A673 (cell line): ENCODE measurements at regions not wholly inside any gene's neighbourhood (a gene's known extent, or its start where the extent isn't known, plus 50 kb on each side); places are given as distances from the start of the nearest gene placed in this dataset.

Experiments used
- BruUV-seq: library from RNA; stranded (reverse); fragments of 400-500 nt; replicated peaks from 2 replicates; lab custom pipeline; 2021; lab: Mats Ljungman, UMichigan
- CTCF ChIA-PET: fragments of 300-600 bp; sonication (Branson Sonifier 250); formaldehyde crosslinking; loops from one replicate; lab custom pipeline; 2022; ENCODE audit warnings: antibody characterized with exemption; lab: Charles Lee
- POLR2A ChIA-PET: fragments of 300-600 bp; sonication (Branson Sonifier 250); formaldehyde crosslinking; loops from one replicate; lab custom pipeline; 2022; ENCODE audit warnings: antibody characterized with exemption; ENCODE audit not compliant: low non-redundant PET; lab: Charles Lee
- DNase-seq: peaks from one replicate; pipeline ENCODE4 v3.0.0-alpha.2; 2015; ENCODE audit warnings: low spot score
- H3K27ac ChIP-seq: fragments of 200-600 bp; sonication (generic); 2 replicates; pipeline ENCODE4 v1.5.1; 2016; ENCODE audit warnings: mixed run types, low read depth, mild to moderate bottlenecking, mixed read lengths, antibody characterized with exemption, low read length; ENCODE audit not compliant: poor library complexity, severe bottlenecking
- H3K27me3 ChIP-seq: fragments of 200-600 bp; sonication (generic); replicated peaks from 2 replicates; pipeline ENCODE4 v1.6.1; 2017; ENCODE audit warnings: mixed run types, low read depth, mild to moderate bottlenecking, mixed read lengths, antibody characterized with exemption, low read length; ENCODE audit not compliant: insufficient read depth, poor library complexity
- H3K36me3 ChIP-seq: fragments of 200-600 bp; sonication (generic); 2 replicates; pipeline ENCODE4 v1.6.1; 2016; ENCODE audit warnings: mixed run types, mild to moderate bottlenecking, mixed read lengths, antibody characterized with exemption, low read length; ENCODE audit not compliant: insufficient read depth, poor library complexity, severe bottlenecking
- H3K4me1 ChIP-seq: fragments of 200-600 bp; sonication (generic); 2 replicates; pipeline ENCODE4 v1.6.1; 2017; ENCODE audit warnings: mixed run types, mild to moderate bottlenecking, mixed read lengths, antibody characterized with exemption, low read length; ENCODE audit not compliant: insufficient read depth, poor library complexity, severe bottlenecking
- H3K4me3 ChIP-seq: fragments of 200-600 bp; sonication (generic); 2 replicates; pipeline ENCODE4 v1.5.1; 2016; ENCODE audit warnings: low read depth, mixed run types, mild to moderate bottlenecking, mixed read lengths, low read length; ENCODE audit not compliant: poor library complexity, severe bottlenecking
- H3K9me3 ChIP-seq: fragments of 200-600 bp; sonication (generic); 2 replicates; pipeline ENCODE4 v1.6.1; 2016; ENCODE audit warnings: mixed run types, low read depth, mild to moderate bottlenecking, mixed read lengths, antibody characterized with exemption, low read length; ENCODE audit not compliant: poor library complexity, severe bottlenecking
- EZH2 ChIP-seq: fragments of 200-600 bp; sonication (generic); IDR thresholded peaks from 2 replicates; pipeline ENCODE4 v1.6.1; 2017; ENCODE audit warnings: borderline replicate concordance, low read depth, mild to moderate bottlenecking, mixed read lengths, antibody characterized with exemption, low read length; ENCODE audit not compliant: poor library complexity, severe bottlenecking
- intact Hi-C: fragments of 100-400 bp; cut with micrococcal nuclease; formaldehyde crosslinking; loops from one replicate; pipeline ENCODE4 v1.10.0; 2022; ENCODE audit not compliant: unreplicated experiment
- TF ChIP-seq, protein P1 (sequence below): fragments of 300-800, 200-600 bp; sonication (generic); conservative IDR thresholded peaks from 2 replicates; pipeline ENCODE4 v1.5.1; 2017; ENCODE audit warnings: low read depth, mild to moderate bottlenecking, antibody characterized with exemption, low read length, moderate library complexity, mixed read lengths

DNA sequence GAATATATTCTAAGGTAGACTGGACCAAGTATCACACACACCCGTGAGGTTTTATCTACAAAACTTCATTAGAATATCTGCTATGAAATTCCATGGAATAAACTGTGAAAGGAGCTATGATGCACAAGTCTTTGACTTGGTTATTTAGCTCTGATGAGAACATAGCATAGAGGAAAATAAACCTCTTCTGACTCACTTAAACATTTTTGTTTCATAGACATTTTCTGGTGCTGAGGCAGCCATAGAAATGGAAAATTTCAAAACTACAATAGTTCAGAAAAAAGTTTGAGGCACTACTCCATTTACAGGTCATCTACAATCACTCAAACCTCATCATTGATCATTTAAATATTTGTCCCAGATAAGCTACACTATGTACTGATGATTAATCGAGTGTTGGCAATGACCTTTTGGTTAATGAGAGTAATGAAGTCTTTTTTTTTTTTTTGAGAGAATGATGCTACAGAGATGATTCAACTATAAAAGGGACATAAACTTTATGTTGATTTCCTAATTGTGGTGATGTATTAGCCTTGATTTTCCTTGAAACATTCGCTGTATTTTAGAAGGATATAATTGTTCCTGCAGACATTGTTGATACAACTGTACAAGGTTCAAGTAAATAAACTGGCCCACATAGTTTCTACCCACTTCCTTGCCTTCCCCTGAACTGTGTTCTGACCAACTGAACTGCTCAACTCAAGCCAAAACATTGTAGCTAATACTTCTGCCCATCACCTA, 77.5 kb downstream of the AREG start:
- no peaks in the 10 kb centered on the region for H3K9me3 ChIP-seq
- no peak for DNase-seq
- TF ChIP-seq, protein P1, sequence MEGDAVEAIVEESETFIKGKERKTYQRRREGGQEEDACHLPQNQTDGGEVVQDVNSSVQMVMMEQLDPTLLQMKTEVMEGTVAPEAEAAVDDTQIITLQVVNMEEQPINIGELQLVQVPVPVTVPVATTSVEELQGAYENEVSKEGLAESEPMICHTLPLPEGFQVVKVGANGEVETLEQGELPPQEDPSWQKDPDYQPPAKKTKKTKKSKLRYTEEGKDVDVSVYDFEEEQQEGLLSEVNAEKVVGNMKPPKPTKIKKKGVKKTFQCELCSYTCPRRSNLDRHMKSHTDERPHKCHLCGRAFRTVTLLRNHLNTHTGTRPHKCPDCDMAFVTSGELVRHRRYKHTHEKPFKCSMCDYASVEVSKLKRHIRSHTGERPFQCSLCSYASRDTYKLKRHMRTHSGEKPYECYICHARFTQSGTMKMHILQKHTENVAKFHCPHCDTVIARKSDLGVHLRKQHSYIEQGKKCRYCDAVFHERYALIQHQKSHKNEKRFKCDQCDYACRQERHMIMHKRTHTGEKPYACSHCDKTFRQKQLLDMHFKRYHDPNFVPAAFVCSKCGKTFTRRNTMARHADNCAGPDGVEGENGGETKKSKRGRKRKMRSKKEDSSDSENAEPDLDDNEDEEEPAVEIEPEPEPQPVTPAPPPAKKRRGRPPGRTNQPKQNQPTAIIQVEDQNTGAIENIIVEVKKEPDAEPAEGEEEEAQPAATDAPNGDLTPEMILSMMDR = no peak
- no peak for TF ChIP-seq EZH2
- H3K27ac ChIP-seq = no peak overlapping the region
- POLR2A ChIA-PET = no interaction called here
- H3K4me1 ChIP-seq = no peaks in the 10 kb centered on the region
- intact Hi-C loops = no loop called here
- H3K4me3 ChIP-seq = no peak overlapping the region
- H3K36me3 ChIP-seq = no peaks in the 10 kb centered on the region
- no TSS peak for BruUV-seq
- no peaks in the 10 kb centered on the region for H3K27me3 ChIP-seq
- CTCF ChIA-PET = no interaction called here

DNA sequence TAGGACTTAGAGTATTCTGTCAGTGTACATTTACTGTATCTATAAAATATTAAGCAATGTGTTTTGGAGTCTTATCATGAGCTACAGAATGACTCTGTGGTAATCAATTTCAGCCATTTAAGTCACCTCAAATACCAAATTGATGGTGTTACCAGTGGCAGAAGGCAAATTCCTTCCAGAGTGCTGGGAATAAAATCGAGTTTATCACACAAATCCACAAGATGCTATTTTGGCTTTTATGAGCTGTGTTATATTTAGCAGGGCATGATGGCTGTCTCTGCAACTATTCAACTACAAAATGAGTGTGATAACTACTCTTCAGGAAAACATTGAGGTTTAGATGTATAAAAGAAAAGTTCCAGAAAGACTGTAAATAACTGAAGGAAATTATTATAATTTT, 78.2 kb downstream of the AREG start:
- H3K4me1 ChIP-seq = no peaks in the 10 kb centered on the region
- H3K27me3 ChIP-seq = no peaks in the 10 kb centered on the region
- H3K9me3 ChIP-seq = no peaks in the 10 kb centered on the region
- intact Hi-C loops = no loop called here
- ChIA-PET CTCF (no interaction called here), POLR2A (no interaction called here)
- TF ChIP-seq, protein P1 = no peak
- no peak for TF ChIP-seq EZH2
- DNase-seq = no peak
- no peaks in the 10 kb centered on the region for H3K36me3 ChIP-seq
- H3K27ac ChIP-seq = no peak overlapping the region
- H3K4me3 ChIP-seq = no peak overlapping the region
- BruUV-seq = no TSS peak

DNA sequence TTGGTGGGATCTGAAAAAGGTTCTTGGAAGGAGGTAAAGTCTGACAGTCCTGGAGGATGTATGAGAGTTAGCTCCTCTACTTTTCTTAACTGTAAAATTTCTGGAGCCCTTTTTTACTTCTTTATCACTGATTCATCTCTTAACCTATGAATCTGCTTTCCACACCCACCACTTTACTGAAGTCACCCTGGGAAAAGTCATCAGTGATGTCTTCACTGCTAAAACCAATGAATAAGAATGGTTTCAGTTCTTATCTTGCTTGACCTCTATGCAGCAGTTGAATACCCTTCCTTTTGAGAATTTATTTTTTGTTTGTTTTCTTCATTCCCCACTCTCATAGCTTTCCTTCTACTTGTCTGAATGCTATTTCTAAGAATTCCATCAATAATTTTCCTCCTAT, 80.0 kb downstream of the AREG start:
- Histone ChIP-seq H3K9me3 (no peaks in the 10 kb centered on the region), H3K27ac (no peak overlapping the region), H3K4me1 (no peaks in the 10 kb centered on the region), H3K27me3 (no peaks in the 10 kb centered on the region), H3K36me3 (no peaks in the 10 kb centered on the region), H3K4me3 (no peak overlapping the region)
- DNase-seq = no peak
- CTCF ChIA-PET = no interaction called here
- BruUV-seq = no TSS peak
- TF ChIP-seq EZH2 = no peak
- TF ChIP-seq, protein P1 = no peak
- POLR2A ChIA-PET = no interaction called here
- intact Hi-C loops = no loop called here
